HEK293 (cell line): ENCODE measurements at regions not wholly inside any gene's neighbourhood (a gene's known extent, or its start where the extent isn't known, plus 50 kb on each side); places are given as distances from the start of the nearest gene placed in this dataset.

Source experiments
- CTCF ChIP-seq: fragments of 450-650 bp; formaldehyde crosslinking; IDR thresholded peaks from 2 replicates; pipeline ENCODE4 v1.5.1; 2016; ENCODE audit warnings: missing biosample characterization, missing genetic modification characterization
- ZNF24 ChIP-seq: fragments of 450-650 bp; formaldehyde crosslinking; IDR thresholded peaks from 2 replicates; pipeline ENCODE4 v1.5.1; 2016; ENCODE audit warnings: missing biosample characterization, missing genetic modification characterization
- ZNF561 ChIP-seq: fragments of 450-650 bp; IDR thresholded peaks from 2 replicates; pipeline ENCODE4 v1.5.1; 2018; ENCODE audit warnings: missing biosample characterization, missing genetic modification characterization, borderline replicate concordance

- TF ChIP-seq CTCF (tag by site-specific recombination) (no peak), ZNF561 (tag by site-specific recombination) (no peak), ZNF24 (tag by site-specific recombination) (no peak)
These were observed 87.9 kb upstream of the RBM24 start for GRCh38 chr6:17193106-17193775.
